IMR-90 (cell line): ENCODE measurements at regions not wholly inside any gene's neighbourhood (a gene's known extent, or its start where the extent isn't known, plus 50 kb on each side); places are given as distances from the start of the nearest gene placed in this dataset.

Experiments
- ATAC-seq: fragments of 200-7000 bp; cut with Tn5 transposase; 2 replicates; pipeline ENCODE4 v1.9.1; 2020; ENCODE audit warnings: low read depth, mild to moderate bottlenecking, moderate library complexity
- BruUV-seq: library from RNA; stranded (reverse); fragments of 400-500 nt; replicated peaks from 2 replicates; lab custom pipeline; 2021; lab: Mats Ljungman, UMichigan
- CTCF ChIA-PET: fragments of 300-600 bp; formaldehyde crosslinking; extraction: SDS; loops from one replicate; lab custom pipeline; 2021; ENCODE audit warnings: antibody characterized with exemption; lab: Yijun Ruan, JAX
- POLR2A ChIA-PET: fragments of 300-600 bp; sonication (Branson Sonifier 250); formaldehyde crosslinking; loops from one replicate; lab custom pipeline; 2022; ENCODE audit warnings: antibody characterized with exemption; ENCODE audit not compliant: unreplicated experiment; lab: Charles Lee
- DNase-seq: peaks from one replicate; pipeline ENCODE4 v3.0.0; 2013
- H2AFZ ChIP-seq: replicated peaks from 2 replicates; pipeline ENCODE3; 2013; ENCODE audit warnings: low read length, mild to moderate bottlenecking; ENCODE audit not compliant: poor library complexity
- H2AK5ac ChIP-seq: 2 replicates; pipeline ENCODE4 v1.6.1; 2013; ENCODE audit warnings: low read depth, low read length, inconsistent platforms
- H2AK9ac ChIP-seq: replicated peaks from 2 replicates; pipeline ENCODE3; 2013; ENCODE audit warnings: mild to moderate bottlenecking, low read depth, low read length, moderate library complexity; ENCODE audit not compliant: poor library complexity
- H2BK120ac ChIP-seq: 2 replicates; pipeline ENCODE4 v1.6.1; 2013; ENCODE audit warnings: low read depth, low read length, inconsistent platforms
- H2BK15ac ChIP-seq: 3 replicates; pipeline ENCODE4 v1.6.1; 2013; ENCODE audit warnings: low read depth, low read length, inconsistent platforms
- H2BK20ac ChIP-seq: 2 replicates; pipeline ENCODE4 v1.6.1; 2013; ENCODE audit warnings: low read depth, mild to moderate bottlenecking, inconsistent platforms, low read length, moderate library complexity
- H2BK5ac ChIP-seq: 2 replicates; pipeline ENCODE4 v1.6.1; 2013; ENCODE audit warnings: mild to moderate bottlenecking, low read depth, low read length, inconsistent platforms; ENCODE audit not compliant: poor library complexity, severe bottlenecking
- H3K14ac ChIP-seq: replicated peaks from 2 replicates; pipeline ENCODE4 v1.6.1; 2013; ENCODE audit warnings: low read depth, low read length, inconsistent platforms
- H3K18ac ChIP-seq: 2 replicates; pipeline ENCODE4 v1.6.1; 2013; ENCODE audit warnings: low read depth, low read length, control low read depth
- H3K23ac ChIP-seq: 2 replicates; pipeline ENCODE4 v1.6.1; 2013; ENCODE audit warnings: low read depth, low read length, inconsistent platforms
- H3K27ac ChIP-seq: 2 replicates; pipeline ENCODE4 v1.5.1; 2013; ENCODE audit warnings: mild to moderate bottlenecking, control low read depth, low read length; ENCODE audit not compliant: insufficient read depth
- H3K27me3 ChIP-seq: 2 replicates; pipeline ENCODE4 v1.6.1; 2013; ENCODE audit warnings: low read length; ENCODE audit not compliant: control insufficient read depth, insufficient read depth
- H3K36me3 ChIP-seq: 2 replicates; pipeline ENCODE4 v1.6.1; 2013; ENCODE audit warnings: low read length, mixed read lengths; ENCODE audit not compliant: control insufficient read depth, insufficient read depth
- H3K4ac ChIP-seq: 2 replicates; pipeline ENCODE4 v1.6.1; 2013; ENCODE audit warnings: low read depth, low read length, inconsistent platforms
- H3K4me1 ChIP-seq: 2 replicates; pipeline ENCODE4 v1.6.1; 2013; ENCODE audit warnings: low read length, mixed read lengths; ENCODE audit not compliant: control insufficient read depth, insufficient read depth
- H3K4me2 ChIP-seq: 2 replicates; pipeline ENCODE4 v1.6.1; 2013; ENCODE audit warnings: low read depth, mild to moderate bottlenecking, control low read depth, low read length, moderate library complexity
- H3K4me3 ChIP-seq: 2 replicates; pipeline ENCODE4 v1.5.1; 2013; ENCODE audit warnings: low read depth, mild to moderate bottlenecking, control low read depth, low read length, moderate library complexity; ENCODE audit not compliant: insufficient read depth
- H3K56ac ChIP-seq: 2 replicates; pipeline ENCODE4 v1.6.1; 2013; ENCODE audit warnings: low read length, inconsistent platforms; ENCODE audit not compliant: insufficient read depth; ENCODE audit errors: extremely low read depth
- H3K79me1 ChIP-seq, 2 experiments: 2 replicates each; pipeline ENCODE4 v1.6.1; 2013; ENCODE audit warnings: low read length in 2 of 2, inconsistent platforms in 1 of 2, low read depth in 1 of 2
- H3K9ac ChIP-seq: 2 replicates; pipeline ENCODE4 v1.6.1; 2013; ENCODE audit warnings: low read depth, low read length, control low read depth
- H3K9me1 ChIP-seq: 2 replicates; pipeline ENCODE4 v1.6.1; 2013; ENCODE audit warnings: low read length, inconsistent platforms; ENCODE audit not compliant: insufficient read depth
- H3K9me3 ChIP-seq: 2 replicates; pipeline ENCODE4 v1.6.1; 2013; ENCODE audit warnings: low read length; ENCODE audit not compliant: control insufficient read depth, insufficient read depth
- H4K20me1 ChIP-seq: 2 replicates; pipeline ENCODE4 v1.6.1; 2013; ENCODE audit warnings: low read length, inconsistent platforms; ENCODE audit not compliant: insufficient read depth
- H4K5ac ChIP-seq: 2 replicates; pipeline ENCODE4 v1.6.1; 2013; ENCODE audit warnings: mild to moderate bottlenecking, low read depth, low read length, control low read depth
- H4K8ac ChIP-seq, 2 experiments: 2 replicates each; pipeline ENCODE4 v1.6.1; 2013; ENCODE audit warnings: low read depth in 2 of 2, low read length in 2 of 2, control low read depth in 1 of 2, inconsistent platforms in 1 of 2
- H4K91ac ChIP-seq: 2 replicates; pipeline ENCODE4 v1.6.1; 2013; ENCODE audit warnings: low read depth, low read length, inconsistent platforms; ENCODE audit not compliant: insufficient read depth
- MAFK ChIP-seq: IDR thresholded peaks from 2 replicates; pipeline ENCODE4 v1.6.1; 2012; ENCODE audit warnings: low read depth, low read length, improper control_type of control experiment
- NFE2L2 ChIP-seq: fragments of 150-350 bp; IDR thresholded peaks from 2 replicates; pipeline ENCODE4 v1.6.1; 2016; ENCODE audit warnings: low read depth, mild to moderate bottlenecking, low read length
- RAD21 ChIP-seq: IDR thresholded peaks from 2 replicates; pipeline ENCODE4 v1.6.1; 2012; ENCODE audit warnings: low read length, improper control_type of control experiment
- WGBS, 2 experiments: methylation state at CpG; one replicate each; pipeline versions ENCODE4 v1.1.5 to v1.1.7; 2013; ENCODE audit warnings: missing lambda C conversion rate in 2 of 2; ENCODE audit not compliant: insufficient read length in 1 of 2; ENCODE audit errors: extremely low coverage in 2 of 2; 5-methylcytosine and 5-hydroxymethylcytosine counted together
- dilution Hi-C: fragments of 300-500 bp; cut with HindIII; formaldehyde crosslinking; loops from one replicate; pipeline ENCODE4 v1.14.3; 2018; ENCODE audit warnings: low sequenced_read_pairs; ENCODE audit not compliant: unreplicated experiment
- in situ Hi-C: fragments of 300-500 bp; cut with MboI; formaldehyde crosslinking; loops from 3 replicates; pipeline ENCODE4 v1.14.3; 2019; ENCODE audit warnings: low sequenced_read_pairs, inconsistent platforms, mixed read lengths
- intact Hi-C: fragments of 100-400 bp; cut with micrococcal nuclease; formaldehyde crosslinking; loops from 2 replicates; pipeline ENCODE4 v1.10.0; 2022

DNA sequence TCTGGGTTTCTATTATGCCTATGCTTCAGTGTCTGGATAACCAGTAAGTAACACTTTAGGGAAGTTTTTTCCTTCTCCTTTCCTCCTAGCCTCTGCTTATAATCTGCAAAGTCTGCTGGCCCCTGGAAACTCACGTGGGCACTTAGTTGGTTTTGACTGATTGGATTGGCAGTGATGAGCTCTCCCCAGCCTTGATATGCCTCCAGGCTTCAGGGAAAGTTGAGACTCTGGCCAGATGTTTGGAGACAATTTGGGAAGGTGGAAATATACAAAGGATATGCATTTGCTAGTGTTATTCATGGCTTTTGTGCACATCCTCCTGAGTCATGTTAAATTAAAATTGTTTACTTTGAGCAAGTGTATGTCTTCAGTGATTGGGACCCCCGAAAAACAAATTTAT is 160.2 kb upstream of the IL12B start:
- ChIA-PET CTCF (interaction anchor here (0.6 kb wide), 1 partner anchor 78 kb away, joined by 6 read pairs; no protein-coding TSS in a partner anchor), POLR2A (no interaction called here)
- H3K9me1 ChIP-seq: no peaks in the 10 kb centered on the region
- no peak overlapping the region for H2BK120ac ChIP-seq
- no peak overlapping the region for H3K4me3 ChIP-seq
- H2BK20ac ChIP-seq: no peak overlapping the region; the same call in 1 of the 2 replicates
- no peak overlapping the region for H3K4me2 ChIP-seq
- H3K18ac ChIP-seq: no peak overlapping the region
- ATAC-seq (no peak), DNase-seq (no peak)
- no peak overlapping the region for H3K4ac ChIP-seq
- no peak overlapping the region for H2AFZ ChIP-seq
- no peak overlapping the region for H3K23ac ChIP-seq
- H3K9ac ChIP-seq: no peak overlapping the region
- dilution Hi-C loops (no loop called here), in situ Hi-C loops (no loop called here), intact Hi-C loops (no loop called here)
- H2AK5ac ChIP-seq: no peak overlapping the region
- WGBS, 2 experiments: no CpG with 5 or more reads among the region's 2 CpGs
- no peaks in the 10 kb centered on the region for H3K27me3 ChIP-seq
- no peak overlapping the region for H4K8ac ChIP-seq
- no peaks in the 10 kb centered on the region for H4K20me1 ChIP-seq
- no peak overlapping the region for H3K56ac ChIP-seq
- no peak overlapping the region for H2BK5ac ChIP-seq
- BruUV-seq: no TSS peak
- no peak overlapping the region for H3K27ac ChIP-seq
- H3K14ac ChIP-seq: no peak overlapping the region
- no peak overlapping the region for H4K5ac ChIP-seq
- no peaks in the 10 kb centered on the region for H3K9me3 ChIP-seq
- no peak overlapping the region for H2AK9ac ChIP-seq
- TF ChIP-seq NFE2L2 (no peak), RAD21 (no peak), MAFK (no peak)
- peaks cover 2% of the 10 kb centered on the region; the same call in 1 of the 2 replicates for H3K4me1 ChIP-seq
- H3K79me1 ChIP-seq: no peaks in the 10 kb centered on the region
- no peak overlapping the region for H4K91ac ChIP-seq
- H2BK15ac ChIP-seq: no peak overlapping the region
- no peaks in the 10 kb centered on the region for H3K36me3 ChIP-seq
